ENCODE measurements at regions not wholly inside any gene's neighbourhood (a gene's known extent, or its start where the extent isn't known, plus 50 kb on each side); places are given as distances from the start of the nearest gene placed in this dataset.

DNA sequence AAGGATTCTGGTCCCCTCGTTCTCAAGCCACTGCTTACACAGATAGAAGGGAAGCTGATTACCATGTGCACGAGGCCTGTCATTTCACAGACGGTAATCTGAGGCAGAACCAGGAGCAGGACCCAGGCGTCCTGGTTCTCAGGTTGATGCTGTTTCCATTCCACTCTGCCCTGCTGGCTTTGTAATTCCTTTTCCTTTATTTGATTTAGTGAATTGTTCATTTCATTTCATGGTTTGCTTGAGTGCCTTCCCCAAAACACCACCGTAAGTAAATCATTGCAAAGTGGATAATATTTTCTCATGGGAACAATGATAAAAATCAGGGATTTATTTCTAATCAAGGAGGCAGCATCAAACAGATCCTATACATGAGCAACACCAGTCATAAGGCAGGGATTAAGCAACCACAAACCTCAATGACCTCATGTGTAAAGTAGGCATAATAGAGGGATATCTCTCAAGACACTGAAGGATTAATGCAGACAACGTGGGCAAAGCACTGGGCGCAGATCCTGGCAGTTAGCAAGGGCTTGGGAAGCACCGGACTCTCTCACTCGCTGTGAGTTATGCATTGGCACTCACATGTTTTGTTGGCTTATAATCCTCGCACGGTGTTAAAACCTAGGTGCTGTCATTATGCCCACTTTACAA lies 229.5 kb upstream of the FOXQ1 start:
- H3K27ac Mint-ChIP-seq (ENCODE audit: unreplicated experiment): no peak overlapping the region
- H3K4me1 Mint-ChIP-seq: peaks cover 5% of the 10 kb centered on the region
- no peak for DNase-seq (ENCODE audit: low read depth, low spot score)
- no peaks in the 10 kb centered on the region for H3K36me3 Mint-ChIP-seq (ENCODE audit: low read depth)
- TF ChIP-seq, protein P1, sequence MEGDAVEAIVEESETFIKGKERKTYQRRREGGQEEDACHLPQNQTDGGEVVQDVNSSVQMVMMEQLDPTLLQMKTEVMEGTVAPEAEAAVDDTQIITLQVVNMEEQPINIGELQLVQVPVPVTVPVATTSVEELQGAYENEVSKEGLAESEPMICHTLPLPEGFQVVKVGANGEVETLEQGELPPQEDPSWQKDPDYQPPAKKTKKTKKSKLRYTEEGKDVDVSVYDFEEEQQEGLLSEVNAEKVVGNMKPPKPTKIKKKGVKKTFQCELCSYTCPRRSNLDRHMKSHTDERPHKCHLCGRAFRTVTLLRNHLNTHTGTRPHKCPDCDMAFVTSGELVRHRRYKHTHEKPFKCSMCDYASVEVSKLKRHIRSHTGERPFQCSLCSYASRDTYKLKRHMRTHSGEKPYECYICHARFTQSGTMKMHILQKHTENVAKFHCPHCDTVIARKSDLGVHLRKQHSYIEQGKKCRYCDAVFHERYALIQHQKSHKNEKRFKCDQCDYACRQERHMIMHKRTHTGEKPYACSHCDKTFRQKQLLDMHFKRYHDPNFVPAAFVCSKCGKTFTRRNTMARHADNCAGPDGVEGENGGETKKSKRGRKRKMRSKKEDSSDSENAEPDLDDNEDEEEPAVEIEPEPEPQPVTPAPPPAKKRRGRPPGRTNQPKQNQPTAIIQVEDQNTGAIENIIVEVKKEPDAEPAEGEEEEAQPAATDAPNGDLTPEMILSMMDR (conservative IDR thresholded peaks at IDR 0.05): no peak
- H3K9me3 Mint-ChIP-seq: no peaks in the 10 kb centered on the region
- H3K4me3 Mint-ChIP-seq: no peak overlapping the region
- peaks cover 7% of the 10 kb centered on the region for H3K27me3 Mint-ChIP-seq (ENCODE audit: low read depth)

GRCh38 chr6:1081551-1082284 lies 230.2 kb upstream of the FOXQ1 start:
- no peak overlapping the region for H3K27ac Mint-ChIP-seq (ENCODE audit: unreplicated experiment)
- H3K4me3 Mint-ChIP-seq: no peak overlapping the region
- peaks cover 5% of the 10 kb centered on the region for H3K4me1 Mint-ChIP-seq
- no peak for DNase-seq (ENCODE audit: low read depth, low spot score)
- no peaks in the 10 kb centered on the region for H3K36me3 Mint-ChIP-seq (ENCODE audit: low read depth)
- no peaks in the 10 kb centered on the region for H3K9me3 Mint-ChIP-seq
- H3K27me3 Mint-ChIP-seq (ENCODE audit: low read depth): peaks cover 6% of the 10 kb centered on the region
- TF ChIP-seq, protein P1 (conservative IDR thresholded peaks at IDR 0.05): no peak

DNA sequence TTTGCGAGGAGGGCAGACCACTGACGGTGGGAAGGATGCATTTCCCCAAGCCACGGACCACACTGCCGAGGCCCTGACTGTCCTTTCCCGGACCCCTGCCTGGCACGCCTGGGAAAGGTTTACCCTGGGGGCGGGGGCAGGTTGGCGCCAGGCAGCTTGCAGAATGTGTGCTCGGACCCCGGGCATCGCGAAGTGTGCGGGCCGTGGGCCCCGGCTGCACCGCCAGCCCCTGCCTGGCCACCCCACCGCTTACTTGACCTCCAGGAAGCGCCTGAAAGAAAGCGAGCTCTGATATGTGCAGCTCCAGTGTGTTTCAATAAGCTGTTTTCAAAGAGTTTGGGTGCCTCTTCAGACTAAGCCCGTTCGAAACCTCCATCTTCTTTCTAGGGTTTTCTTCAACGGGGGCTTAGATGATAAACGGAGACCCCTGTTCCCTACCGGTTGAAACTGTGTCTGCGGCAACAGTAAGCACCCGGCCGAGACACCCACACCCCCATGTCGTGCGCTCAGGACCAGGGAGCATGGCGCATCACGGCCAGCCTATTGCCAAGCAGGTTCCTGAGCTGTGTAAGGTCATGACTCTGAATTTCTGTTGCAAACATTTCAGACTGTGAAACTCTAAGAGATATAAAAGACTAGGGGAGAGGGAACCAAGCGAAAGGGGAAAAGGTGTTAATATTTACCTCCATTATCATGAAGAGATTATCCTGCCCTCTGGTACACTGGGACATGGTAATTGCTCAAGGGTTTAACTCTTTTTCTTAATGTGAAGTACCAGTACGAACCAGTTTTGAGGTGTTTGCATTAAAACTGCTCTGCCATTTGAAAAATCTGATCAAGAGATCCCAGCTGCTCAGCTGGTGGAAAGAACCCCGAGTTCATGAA lies 231.2 kb upstream of the FOXQ1 start:
- H3K27me3 Mint-ChIP-seq (ENCODE audit: low read depth): no peaks in the 10 kb centered on the region
- H3K4me3 Mint-ChIP-seq: no peak overlapping the region
- no peaks in the 10 kb centered on the region for H3K36me3 Mint-ChIP-seq (ENCODE audit: low read depth)
- DNase-seq (ENCODE audit: low read depth, low spot score): no peak
- TF ChIP-seq, protein P1 (conservative IDR thresholded peaks at IDR 0.05): no peak
- H3K9me3 Mint-ChIP-seq: no peaks in the 10 kb centered on the region
- H3K4me1 Mint-ChIP-seq: peaks cover 5% of the 10 kb centered on the region
- no peak overlapping the region for H3K27ac Mint-ChIP-seq (ENCODE audit: unreplicated experiment)

- peaks cover 5% of the 10 kb centered on the region for H3K4me1 Mint-ChIP-seq
- no peak for DNase-seq (ENCODE audit: low read depth, low spot score)
- H3K27me3 Mint-ChIP-seq (ENCODE audit: low read depth): no peaks in the 10 kb centered on the region
- TF ChIP-seq, protein P1 (conservative IDR thresholded peaks at IDR 0.05): no peak
- H3K36me3 Mint-ChIP-seq (ENCODE audit: low read depth): no peaks in the 10 kb centered on the region
- no peak overlapping the region for H3K27ac Mint-ChIP-seq (ENCODE audit: unreplicated experiment)
- H3K9me3 Mint-ChIP-seq: no peaks in the 10 kb centered on the region
- H3K4me3 Mint-ChIP-seq: no peak overlapping the region
Observed at GRCh38 chr6:1079525-1079924, 232.4 kb upstream of the FOXQ1 start.

- no peak for DNase-seq (ENCODE audit: low read depth, low spot score)
- no peak overlapping the region for H3K27ac Mint-ChIP-seq (ENCODE audit: unreplicated experiment)
- H3K4me3 Mint-ChIP-seq: no peak overlapping the region
- no peaks in the 10 kb centered on the region for H3K27me3 Mint-ChIP-seq (ENCODE audit: low read depth)
- TF ChIP-seq, protein P1 (conservative IDR thresholded peaks at IDR 0.05): no peak
- no peaks in the 10 kb centered on the region for H3K9me3 Mint-ChIP-seq
- H3K4me1 Mint-ChIP-seq: peaks cover 5% of the 10 kb centered on the region
- no peaks in the 10 kb centered on the region for H3K36me3 Mint-ChIP-seq (ENCODE audit: low read depth)
Observed at GRCh38 chr6:1077478-1078416, 234.2 kb upstream of the FOXQ1 start.
